MM.1S (cell line): ENCODE measurements at regions not wholly inside any gene's neighbourhood (a gene's known extent, or its start where the extent isn't known, plus 50 kb on each side); places are given as distances from the start of the nearest gene placed in this dataset.

Experiments
- DNase-seq: peaks from one replicate; pipeline ENCODE4 v3.0.0-alpha.2; 2015
- H2AFZ ChIP-seq: fragments of 300-600 bp; sonication (generic); 2 replicates; pipeline ENCODE4 v1.6.0; 2016; ENCODE audit warnings: antibody characterized with exemption, low read length
- H3F3A ChIP-seq: fragments of 300-600 bp; sonication (generic); 2 replicates; pipeline ENCODE4 v1.6.1; 2016; ENCODE audit warnings: mild to moderate bottlenecking, antibody characterized with exemption, low read length, moderate library complexity, mixed read lengths; ENCODE audit not compliant: insufficient read depth
- H3K27ac ChIP-seq: fragments of 300-600 bp; sonication (generic); 2 replicates; pipeline ENCODE4 v1.5.1; 2016; ENCODE audit warnings: mild to moderate bottlenecking, low read length
- H3K27me3 ChIP-seq: fragments of 300-600 bp; sonication (generic); replicated peaks from 2 replicates; pipeline ENCODE4 v1.6.0; 2016; ENCODE audit warnings: low read length; ENCODE audit not compliant: insufficient read depth
- H3K36me3 ChIP-seq: fragments of 300-600 bp; sonication (generic); replicated peaks from 2 replicates; pipeline ENCODE4 v1.6.1; 2016; ENCODE audit warnings: mild to moderate bottlenecking, low read length, mixed read lengths; ENCODE audit not compliant: insufficient read depth
- H3K4me1 ChIP-seq: fragments of 300-600 bp; sonication (generic); 2 replicates; pipeline ENCODE4 v1.6.1; 2016; ENCODE audit warnings: low read length, mixed read lengths
- H3K4me2 ChIP-seq: fragments of 300-600 bp; sonication (generic); 2 replicates; pipeline ENCODE4 v1.6.0; 2016; ENCODE audit warnings: low read depth, low read length
- H3K4me3 ChIP-seq: fragments of 300-600 bp; sonication (generic); 2 replicates; pipeline ENCODE4 v1.5.1; 2016; ENCODE audit warnings: low read length, mixed read lengths
- H3K79me2 ChIP-seq: fragments of 300-600 bp; sonication (generic); 2 replicates; pipeline ENCODE4 v1.6.1; 2016; ENCODE audit warnings: mixed run types, low read length, mixed read lengths
- H3K9ac ChIP-seq: fragments of 300-600 bp; sonication (generic); 2 replicates; pipeline ENCODE4 v1.6.1; 2016; ENCODE audit warnings: low read length, mixed read lengths
- H3K9me2 ChIP-seq: fragments of 300-600 bp; sonication (generic); replicated peaks from 2 replicates; pipeline ENCODE4 v1.6.1; 2016; ENCODE audit warnings: mild to moderate bottlenecking, low read length, mixed read lengths; ENCODE audit not compliant: insufficient read depth
- H3K9me3 ChIP-seq: fragments of 300-600 bp; sonication (generic); replicated peaks from 2 replicates; pipeline ENCODE4 v1.6.1; 2016; ENCODE audit warnings: mild to moderate bottlenecking, low read length, mixed read lengths; ENCODE audit not compliant: insufficient read depth
- H4K20me1 ChIP-seq: fragments of 300-600 bp; sonication (generic); 2 replicates; pipeline ENCODE4 v1.6.1; 2016; ENCODE audit warnings: mild to moderate bottlenecking, low read length, moderate library complexity, mixed read lengths; ENCODE audit not compliant: insufficient read depth
- CTCF ChIP-seq: fragments of 300-600 bp; sonication (generic); IDR thresholded peaks from 2 replicates; pipeline ENCODE4 v1.5.1; 2016; ENCODE audit warnings: antibody characterized with exemption, low read length, mixed read lengths
- EZH2 ChIP-seq: fragments of 300-600 bp; sonication (generic); optimal IDR thresholded peaks from 2 replicates; pipeline ENCODE3; 2017; ENCODE audit warnings: low read depth, mild to moderate bottlenecking, antibody characterized with exemption, low read length, mixed read lengths
- EZH2phosphoT487 ChIP-seq: fragments of 300-600 bp; sonication (generic); IDR thresholded peaks from 2 replicates; pipeline ENCODE4 v1.6.1; 2018; ENCODE audit warnings: antibody characterized with exemption, low read length

DNA sequence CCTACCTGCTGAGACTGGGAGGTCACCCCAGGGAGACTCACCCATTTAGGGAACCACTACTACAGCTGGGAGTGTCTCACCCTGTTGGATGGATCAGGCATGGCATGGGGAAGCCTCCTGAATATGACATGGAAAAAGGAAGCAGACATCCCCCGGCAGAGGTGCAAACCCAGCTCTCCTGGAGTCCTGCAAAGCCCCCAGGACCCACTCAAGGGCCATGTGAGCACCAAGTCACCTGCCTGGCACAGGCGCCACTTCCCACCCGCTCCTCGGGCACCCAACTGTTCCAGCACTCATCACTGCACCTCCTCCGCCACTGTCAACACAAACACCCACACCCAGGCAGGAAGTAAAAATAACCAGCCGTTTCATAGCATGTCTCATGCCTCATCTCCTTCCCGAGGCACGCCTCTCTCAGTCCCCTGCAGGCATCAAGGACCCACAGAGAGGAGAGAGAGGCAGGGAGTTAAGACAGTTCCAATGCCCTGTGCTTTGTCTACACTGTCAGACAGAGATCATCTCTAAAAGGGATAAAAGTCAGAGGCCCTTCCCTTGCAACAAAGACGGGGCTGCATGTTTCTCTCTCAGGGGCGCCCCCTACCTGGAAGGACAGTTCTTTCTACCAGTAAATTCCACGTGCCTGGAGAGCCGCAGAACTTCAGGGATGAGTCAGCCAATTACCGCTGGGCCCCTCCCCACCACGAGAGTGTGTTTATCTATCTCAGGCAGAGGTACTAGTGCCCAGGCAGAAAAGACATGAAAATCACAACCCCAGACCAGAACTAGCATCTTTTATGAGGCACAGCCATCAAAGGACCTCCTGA is 150.1 kb upstream of the SOD1 start:
- no peak overlapping the region for H3K4me3 ChIP-seq
- H2AFZ ChIP-seq, result no peak overlapping the region
- peaks cover 23% of the 10 kb centered on the region for H3K4me1 ChIP-seq
- no peak overlapping the region for H3K9ac ChIP-seq
- H3K36me3 ChIP-seq, result no peaks in the 10 kb centered on the region
- TF ChIP-seq EZH2phosphoT487, result no peak
- TF ChIP-seq CTCF, result peak; percentile 24
- H3K9me3 ChIP-seq, result no peaks in the 10 kb centered on the region
- H3K27ac ChIP-seq, result no peak overlapping the region
- H3F3A ChIP-seq, result peaks cover 10% of the 10 kb centered on the region; the same call in 1 of the 2 replicates
- H3K27me3 ChIP-seq, result no peaks in the 10 kb centered on the region
- H3K9me2 ChIP-seq, result no peaks in the 10 kb centered on the region
- no peak overlapping the region for H3K4me2 ChIP-seq
- H4K20me1 ChIP-seq, result no peaks in the 10 kb centered on the region
- H3K79me2 ChIP-seq, result peaks cover 89% of the 10 kb centered on the region
- DNase-seq, result no peak

GRCh38 chr21:31505975-31506374 is 153.5 kb upstream of the SOD1 start:
- Histone ChIP-seq H3K79me2 (peaks cover 84% of the 10 kb centered on the region), H3K4me3 (no peak overlapping the region), H3K4me1 (peaks cover 23% of the 10 kb centered on the region), H3K4me2 (no peak overlapping the region), H3K9me2 (no peaks in the 10 kb centered on the region), H4K20me1 (no peaks in the 10 kb centered on the region), H2AFZ (no peak overlapping the region), H3K9ac (no peak overlapping the region), H3K27ac (peak overlapping the region; percentile 79; the same call in 1 of the 2 replicates), H3K36me3 (no peaks in the 10 kb centered on the region), H3K9me3 (no peaks in the 10 kb centered on the region), H3F3A (peaks cover 10% of the 10 kb centered on the region; the same call in 1 of the 2 replicates), H3K27me3 (no peaks in the 10 kb centered on the region)
- no peak for DNase-seq
- TF ChIP-seq CTCF (no peak), EZH2phosphoT487 (no peak), EZH2 (no peak)

GRCh38 chr21:31503939-31504338 is 155.6 kb upstream of the SOD1 start:
- Histone ChIP-seq H2AFZ (no peak overlapping the region), H3K27me3 (no peaks in the 10 kb centered on the region), H4K20me1 (no peaks in the 10 kb centered on the region), H3K79me2 (peaks cover 81% of the 10 kb centered on the region), H3K27ac (no peak overlapping the region), H3K4me1 (peaks cover 23% of the 10 kb centered on the region), H3K4me2 (no peak overlapping the region), H3K4me3 (no peak overlapping the region), H3F3A (peaks cover 10% of the 10 kb centered on the region; the same call in 1 of the 2 replicates), H3K9ac (no peak overlapping the region), H3K9me2 (no peaks in the 10 kb centered on the region), H3K9me3 (no peaks in the 10 kb centered on the region), H3K36me3 (no peaks in the 10 kb centered on the region)
- no peak for DNase-seq
- no peak for TF ChIP-seq EZH2
- no peak for TF ChIP-seq CTCF
- no peak for TF ChIP-seq EZH2phosphoT487
